DMS79 treated with DMSO at 0.1 percent for 48 hours (cell line): ENCODE measurements at regions not wholly inside any gene's neighbourhood (a gene's known extent, or its start where the extent isn't known, plus 50 kb on each side); places are given as distances from the start of the nearest gene placed in this dataset.
"Not testable (repeated sequence)": the region's sequence is repeated elsewhere in the genome, so short reads cannot be mapped to it uniquely, and the experiment has no call there.

Experiments used
- DNase-seq: peaks from one replicate; lab custom pipeline; 2025; lab: John Stamatoyannopoulos, UW

DNA sequence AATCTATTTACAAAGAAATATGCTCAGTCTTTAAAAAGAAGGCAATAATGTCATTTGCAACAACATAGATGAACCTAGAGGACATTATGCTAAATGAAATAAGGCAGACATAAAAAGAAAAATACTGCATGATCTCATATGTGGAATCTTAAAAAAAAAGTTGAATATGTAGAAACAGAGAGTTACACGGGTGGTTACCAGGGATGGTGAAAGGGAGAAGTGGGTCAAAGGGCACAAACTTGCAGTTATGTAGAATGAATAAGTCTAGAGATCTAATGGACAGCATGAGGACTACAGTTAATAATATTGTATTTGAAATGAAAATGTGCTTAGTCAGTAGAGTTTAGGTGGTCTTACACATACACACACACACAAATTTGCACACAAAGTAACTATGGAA is 88.2 kb upstream of the CCDC71L start:
- DNase-seq = no peak

DNA sequence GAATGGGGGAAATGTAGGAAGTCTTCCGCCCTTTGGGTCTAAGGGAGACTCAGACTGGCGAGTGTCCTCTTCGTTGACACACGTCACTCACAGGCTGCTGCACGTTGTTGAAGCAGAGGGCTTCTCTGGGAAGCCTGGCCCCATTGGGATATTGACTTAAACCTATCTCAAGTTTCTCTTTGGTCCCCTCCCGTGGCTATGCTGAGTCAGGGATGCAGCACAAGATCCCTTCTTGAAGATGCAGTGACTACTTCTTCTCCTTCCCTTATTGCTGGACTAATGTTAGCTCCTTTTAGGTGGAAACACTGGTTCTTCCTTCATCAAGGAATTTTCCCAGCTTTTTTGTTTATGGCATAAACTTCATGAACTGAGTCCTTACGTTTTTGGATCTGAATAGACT is 89.8 kb upstream of the CCDC71L start:
- DNase-seq = no peak

DNA sequence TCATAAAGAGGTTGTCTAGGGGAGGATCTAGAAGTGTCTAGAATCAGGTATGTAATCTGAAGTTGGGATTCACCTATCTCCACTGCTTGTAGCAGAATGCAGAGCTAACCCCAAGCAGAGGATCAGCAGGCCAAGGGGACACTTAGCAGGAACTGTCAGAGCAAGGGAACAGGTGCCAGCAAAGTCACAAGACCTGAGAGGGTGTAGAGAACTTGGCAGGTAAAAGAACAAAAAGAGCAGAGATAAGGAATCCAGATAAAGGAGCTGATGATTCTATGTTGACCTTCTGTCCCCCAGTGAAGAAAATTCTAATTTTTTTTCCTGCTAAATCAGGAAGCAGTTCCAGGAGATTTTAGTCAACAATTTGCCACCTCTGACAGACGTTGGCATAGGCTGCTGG is 91.4 kb upstream of the CCDC71L start:
- DNase-seq = no peak

DNA sequence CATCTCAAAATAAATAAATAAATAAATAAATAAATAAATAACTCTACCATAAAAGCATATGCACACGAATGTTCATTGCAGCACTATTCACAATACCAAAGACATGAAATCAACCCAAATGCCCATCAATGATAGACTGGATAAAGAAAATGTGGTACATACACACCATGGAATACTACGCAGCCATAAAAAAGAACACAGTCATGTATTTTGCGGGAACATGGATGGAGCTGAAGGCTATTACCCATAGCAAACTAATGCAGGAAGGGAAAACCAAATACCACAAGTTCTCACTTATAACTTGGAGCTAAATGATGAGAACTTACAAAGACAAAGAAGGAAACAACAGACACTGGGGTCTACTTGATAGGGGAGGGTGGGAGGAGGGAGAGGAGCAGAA is 94.1 kb upstream of the CCDC71L start:
- DNase-seq = not testable (repeated sequence)

DNA sequence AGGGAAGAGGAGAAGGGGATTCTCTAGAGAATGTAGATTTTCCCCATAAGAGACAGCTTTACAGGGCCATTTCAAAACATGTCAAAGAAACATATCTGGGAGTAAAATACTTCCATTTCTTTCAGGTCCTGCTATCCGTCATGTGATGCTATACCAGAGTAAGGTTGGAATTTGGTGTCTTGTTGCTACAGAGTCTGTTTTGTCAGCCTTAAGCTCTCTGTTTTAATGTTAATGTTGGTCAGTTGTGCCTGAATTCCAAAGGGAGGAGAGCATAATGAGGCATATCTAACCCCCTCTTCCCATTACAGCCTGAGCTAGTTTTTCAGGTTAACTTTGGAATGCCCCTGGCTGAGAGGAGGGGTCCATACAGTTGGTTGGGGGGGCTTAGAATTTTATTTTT is 94.7 kb upstream of the CCDC71L start:
- DNase-seq = no peak

DNA sequence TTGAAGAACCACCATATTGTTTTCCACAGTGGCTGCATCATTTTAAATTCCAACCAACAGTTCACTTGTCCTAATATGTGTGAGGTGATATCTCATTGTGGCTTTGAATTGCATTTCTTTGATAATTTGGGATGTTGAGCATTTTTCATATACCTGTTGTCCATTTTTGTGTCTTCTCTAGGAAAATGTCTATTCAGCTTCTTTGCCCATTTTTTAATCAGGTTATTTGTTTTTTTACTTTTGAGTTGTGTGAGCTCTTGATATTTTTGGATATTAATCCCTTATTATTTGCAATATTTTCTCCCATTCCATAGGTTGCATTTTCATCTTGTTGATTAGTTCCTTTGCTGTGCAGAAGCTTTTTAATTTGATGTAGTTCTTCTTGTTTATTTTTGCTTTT is 95.1 kb upstream of the CCDC71L start:
- DNase-seq = no peak

DNA sequence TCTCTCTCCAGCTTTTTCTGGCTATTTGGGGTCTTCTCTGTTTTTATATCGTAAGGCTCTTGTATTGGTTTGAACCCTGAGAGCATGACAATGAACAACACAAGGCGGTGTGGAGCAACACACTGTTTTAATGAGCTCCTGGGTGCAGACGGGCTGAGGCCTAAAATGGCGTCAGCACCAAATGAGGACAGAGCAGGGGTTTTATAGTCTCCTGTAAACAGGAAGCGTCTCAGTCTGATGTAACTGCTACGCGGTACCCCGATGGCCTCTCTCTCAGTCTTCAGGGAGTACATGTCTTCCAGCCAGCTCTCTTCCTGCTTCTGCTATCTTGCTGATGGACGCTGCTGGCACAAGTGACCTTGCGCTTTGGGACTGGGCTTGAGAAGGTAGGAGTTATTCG is 95.9 kb upstream of the CCDC71L start:
- no peak for DNase-seq

DNA sequence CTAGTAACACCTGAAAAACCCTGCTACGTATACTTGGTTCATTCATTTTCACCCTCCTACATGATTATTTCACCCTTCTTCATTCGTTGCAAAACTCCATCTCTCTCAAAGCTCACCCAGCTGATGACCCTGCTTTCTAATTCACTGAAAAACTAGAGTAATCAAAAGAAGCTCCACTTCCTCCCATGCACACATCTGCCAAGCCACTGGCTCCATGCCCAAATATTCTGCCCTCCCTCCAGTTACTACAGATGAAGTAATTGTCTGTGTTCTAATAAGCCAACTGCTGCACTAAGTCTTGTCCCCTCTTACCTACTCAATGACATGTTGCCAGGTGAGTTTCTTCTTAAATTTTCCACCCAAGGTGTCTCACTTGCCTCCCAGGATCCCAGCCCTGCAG is 96.9 kb upstream of the CCDC71L start:
- no peak for DNase-seq

DNA sequence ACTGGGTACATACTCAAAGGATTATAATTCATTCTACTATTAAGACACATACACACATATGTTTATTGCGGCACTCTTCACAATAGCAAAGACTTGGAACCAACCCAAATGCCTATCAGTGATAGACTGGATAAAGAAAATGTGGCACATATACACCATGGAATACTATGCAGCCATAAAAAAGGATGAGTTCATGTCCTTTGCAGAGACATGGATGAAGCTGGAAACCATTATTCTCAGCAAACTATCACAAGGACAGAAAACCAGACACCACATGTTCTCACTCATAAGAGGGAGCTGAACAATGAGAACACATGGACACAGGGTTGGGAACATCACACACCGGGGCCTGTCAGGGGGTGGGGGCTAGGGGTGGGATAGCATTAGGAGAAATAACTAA is 101.9 kb upstream of the CCDC71L start:
- DNase-seq = not testable (repeated sequence)

DNA sequence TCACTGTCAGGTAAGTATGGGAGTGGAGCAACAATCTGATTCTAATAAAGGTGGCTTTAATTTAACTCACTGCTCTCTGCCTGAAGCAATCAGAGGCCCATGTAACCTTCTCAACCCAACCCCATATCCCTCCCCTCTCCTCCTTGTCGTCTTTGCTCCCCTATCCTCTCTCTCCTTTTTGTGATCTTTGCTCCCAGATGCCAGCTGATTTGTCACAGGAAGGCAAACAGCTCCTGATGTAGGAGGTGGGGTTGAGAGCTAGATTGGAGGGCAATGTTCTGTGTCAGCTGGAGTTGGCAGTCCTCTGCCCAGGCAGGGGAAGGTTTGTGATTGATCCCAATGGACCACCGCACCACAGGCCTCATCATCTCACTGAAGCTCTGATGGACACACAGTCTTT is 101.4 kb upstream of the PIK3CG start:
- DNase-seq = no peak

DNA sequence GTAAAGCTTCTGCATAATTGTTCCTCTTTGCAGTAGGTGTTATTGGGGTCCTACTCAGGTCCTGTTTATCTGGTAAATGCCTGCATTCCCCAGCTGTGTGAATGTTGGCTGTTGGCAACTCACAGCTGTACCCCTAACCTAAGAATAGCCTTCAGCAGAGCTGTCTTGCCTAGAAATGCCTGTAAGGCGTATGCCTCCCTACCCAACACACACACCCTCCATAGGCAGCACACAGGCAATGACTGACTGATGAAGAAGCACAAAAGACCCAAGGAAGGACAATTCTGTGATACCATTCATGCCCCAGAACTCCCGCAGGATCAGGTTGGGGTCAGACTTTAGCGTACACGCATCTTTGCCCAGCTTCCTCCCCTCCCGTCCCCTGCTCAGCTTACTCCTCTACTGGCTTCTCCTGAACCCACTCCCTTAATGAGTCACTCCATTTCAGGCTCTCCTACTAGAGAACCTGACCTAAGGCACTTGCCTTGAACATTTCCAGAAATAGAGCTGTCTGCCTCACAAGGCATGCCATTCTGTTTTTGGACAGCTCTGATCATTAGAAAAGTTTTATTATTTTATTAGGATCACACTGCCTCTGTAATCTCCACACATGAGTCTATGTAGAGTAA is 99.2 kb upstream of the PIK3CG start:
- DNase-seq = no peak

DNA sequence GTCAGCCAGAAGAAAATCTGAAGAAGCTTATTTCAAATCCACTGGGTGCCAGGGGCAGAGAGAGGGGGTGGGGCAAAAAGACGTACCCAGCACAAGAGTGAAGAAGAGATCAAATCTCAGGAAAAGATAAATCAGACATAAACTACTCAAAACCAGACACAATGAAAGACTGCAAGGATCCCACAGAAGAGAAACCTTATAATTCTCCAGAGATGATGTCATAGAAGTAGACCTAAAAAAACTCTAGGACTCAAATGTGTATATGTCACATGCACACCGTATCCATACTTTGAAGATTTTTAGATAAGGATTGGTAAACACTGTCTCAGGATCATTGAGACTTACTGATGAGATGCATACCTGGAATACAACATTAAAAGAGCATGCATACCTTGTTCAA is 98.5 kb upstream of the PIK3CG start:
- DNase-seq = no peak

DNA sequence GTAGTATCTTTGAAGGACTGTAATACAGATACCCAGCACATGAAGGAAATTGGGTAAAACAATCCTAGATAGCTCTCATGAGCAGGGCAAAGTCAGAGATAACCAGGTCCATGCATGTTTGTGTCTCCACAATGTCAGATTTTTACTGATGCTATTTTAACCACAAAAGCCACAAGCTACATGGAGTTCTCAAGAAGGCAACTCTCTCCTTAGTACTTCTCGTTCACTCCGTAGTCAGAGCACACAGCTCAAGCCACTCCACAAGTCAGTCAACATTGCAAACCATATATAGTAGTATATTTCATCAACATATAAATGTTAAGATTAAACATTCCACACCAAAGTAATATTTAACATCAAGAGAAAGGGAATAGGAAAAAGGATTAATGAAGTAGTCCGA is 98.0 kb upstream of the PIK3CG start:
- DNase-seq = no peak

DNA sequence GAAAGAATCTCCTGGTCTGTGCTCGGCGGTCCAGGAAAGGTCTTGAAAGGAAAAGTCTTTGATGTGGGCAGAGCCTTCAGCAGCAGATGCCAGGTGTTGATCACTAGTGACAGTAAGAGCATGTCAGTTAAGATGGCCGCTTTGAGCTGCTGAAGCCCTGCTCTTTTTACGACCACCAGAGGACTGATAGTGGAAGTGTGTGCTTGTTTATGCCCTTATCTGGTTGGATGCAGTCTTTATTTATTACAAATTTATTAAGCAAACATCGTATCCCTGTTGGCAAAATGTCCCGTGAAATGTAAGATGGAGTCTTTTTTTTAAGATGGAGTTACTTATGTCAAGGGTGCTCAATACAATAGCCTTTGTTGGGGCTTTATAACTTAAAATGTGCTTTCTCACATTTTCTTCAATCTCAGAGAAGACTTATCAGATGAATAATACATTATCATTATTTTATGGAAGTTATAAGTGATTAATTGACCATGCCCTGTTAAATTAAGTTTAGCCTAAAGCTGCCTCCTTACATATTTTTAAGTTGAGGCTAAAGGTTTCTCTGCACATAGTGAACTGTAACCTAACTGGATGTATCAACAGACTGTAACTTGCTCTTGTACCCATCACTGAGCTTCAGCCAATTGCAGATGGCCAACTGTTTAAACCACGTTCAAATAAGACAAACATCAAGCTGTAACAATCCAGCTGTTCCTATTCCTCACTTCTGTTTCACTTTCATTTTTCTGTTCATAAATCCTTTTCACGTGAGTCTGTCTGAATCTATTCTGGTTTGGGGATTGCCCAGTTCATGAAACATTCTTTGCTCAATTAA is 97.4 kb upstream of the PIK3CG start:
- DNase-seq = no peak

DNA sequence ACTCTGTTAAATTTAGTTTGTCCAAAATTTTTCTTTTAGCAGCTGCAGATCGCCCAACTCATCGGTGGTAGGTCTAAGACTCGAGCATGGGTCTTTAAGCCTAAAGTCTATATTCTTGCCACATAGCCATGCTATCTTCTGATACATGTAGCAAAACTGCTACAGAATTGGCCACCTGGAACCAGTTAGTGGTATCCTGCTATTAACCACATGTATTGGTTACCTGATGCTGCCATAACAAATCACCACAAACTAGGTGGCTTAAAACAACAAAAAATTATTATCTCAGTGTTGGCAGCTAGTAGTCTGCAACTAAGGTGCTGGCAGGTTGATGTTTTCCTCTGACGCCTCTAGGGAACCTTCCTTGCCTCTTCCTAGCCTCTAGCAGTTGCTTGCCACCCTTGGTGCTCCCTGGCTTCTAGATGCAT is 96.7 kb upstream of the PIK3CG start:
- no peak for DNase-seq

DNA sequence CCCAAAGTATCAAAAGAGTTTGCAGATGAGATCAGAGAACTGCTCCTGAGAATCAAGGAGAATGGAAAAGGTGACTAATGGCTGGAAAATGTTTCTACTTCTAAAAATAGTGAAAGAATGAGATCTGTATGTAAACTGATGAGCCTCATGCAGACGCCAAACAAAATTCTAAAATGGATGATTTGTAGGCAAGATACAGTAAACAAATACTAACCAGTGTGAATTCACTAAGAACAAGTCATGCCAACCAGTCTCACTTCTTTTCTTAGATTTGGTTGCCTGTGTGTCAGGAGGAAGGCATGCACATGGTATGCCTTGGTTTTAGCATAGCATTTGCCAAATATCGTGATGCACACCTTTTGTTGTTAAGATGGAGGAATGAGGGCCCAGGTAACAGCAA is 94.9 kb upstream of the PIK3CG start:
- DNase-seq = no peak

DNA sequence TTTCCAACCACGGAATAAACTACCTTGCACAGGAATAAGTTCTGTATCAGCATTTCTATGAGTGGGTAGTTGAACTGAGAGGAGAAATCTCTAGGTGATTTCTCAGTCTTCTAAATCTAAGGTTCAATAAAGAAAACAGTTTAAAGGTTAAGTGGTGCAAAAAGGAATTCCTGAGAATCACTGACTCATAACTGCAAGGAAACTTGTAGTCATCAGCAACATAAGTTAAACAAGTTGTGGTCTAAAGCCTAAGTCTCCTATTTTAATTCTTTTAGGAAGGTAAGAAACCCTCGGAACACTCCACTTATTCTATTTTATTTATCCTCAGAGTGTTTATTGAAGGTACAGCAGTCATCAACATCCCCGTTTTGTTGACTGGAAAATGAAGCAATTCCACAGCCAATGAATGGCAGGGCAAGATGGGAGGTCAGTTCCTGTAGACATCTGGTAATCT is 92.4 kb upstream of the PIK3CG start:
- no peak for DNase-seq

DNA sequence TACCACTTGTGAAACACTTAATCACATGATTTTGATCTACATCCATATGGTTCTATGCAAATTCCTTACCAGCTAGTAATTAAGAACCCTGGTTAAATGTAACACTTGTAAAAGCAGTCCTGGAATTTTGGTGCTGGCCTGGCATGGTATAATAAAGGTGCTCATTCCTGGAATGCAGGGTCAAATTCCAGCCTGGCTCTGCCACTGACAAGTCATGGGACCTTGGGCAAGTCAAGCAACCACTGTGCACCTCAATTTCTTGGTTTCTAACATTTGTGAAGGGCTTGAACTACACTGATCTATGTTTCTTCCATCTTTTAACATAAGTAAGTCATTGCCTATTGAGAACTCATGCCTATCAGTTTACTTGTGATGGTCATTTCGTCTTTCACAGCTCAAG is 91.9 kb upstream of the PIK3CG start:
- no peak for DNase-seq

DNA sequence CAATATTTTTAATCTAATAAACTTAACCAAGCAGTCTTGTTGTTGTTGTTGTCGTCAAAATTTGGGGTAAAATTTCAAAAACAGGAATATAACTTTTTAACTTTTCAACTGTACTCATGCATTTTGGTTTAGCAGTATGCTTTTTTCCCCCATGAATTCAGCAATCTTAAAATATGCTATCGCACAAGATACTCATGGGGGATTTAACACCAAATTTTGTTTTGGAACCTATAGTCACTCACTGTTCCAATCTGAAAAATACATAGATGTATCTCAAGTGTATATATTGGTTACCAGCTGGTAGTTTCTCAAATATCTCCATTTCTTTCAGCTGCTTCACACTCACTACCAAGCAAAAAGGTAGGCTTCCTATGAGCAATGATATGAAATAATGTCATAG is 91.4 kb upstream of the PIK3CG start:
- no peak for DNase-seq

DNA sequence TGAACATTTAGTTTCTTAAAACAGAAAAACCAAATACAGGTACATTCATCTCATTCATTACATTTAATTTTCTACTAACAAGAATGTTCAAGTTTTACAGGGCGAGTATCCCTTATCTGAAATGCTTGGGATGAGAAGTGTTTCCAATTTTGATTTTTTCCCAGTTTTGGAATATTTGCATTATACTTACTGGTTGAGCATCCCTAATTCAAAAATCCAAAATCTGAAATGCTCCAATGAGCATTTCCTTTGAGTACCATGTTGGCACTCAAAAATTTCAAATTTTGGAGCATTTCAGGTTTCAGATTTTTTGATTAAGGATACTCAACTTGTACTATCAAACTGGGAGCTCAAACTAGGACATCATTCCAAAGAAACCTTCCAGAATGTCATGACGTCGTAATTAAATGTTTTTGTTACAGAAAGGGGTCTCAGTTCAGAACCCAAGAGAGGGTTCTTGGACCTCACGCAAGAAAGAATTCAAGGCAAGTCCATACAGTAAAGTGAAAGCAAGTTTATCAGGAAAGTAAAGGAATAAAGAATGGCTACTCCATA is 90.8 kb upstream of the PIK3CG start:
- no peak for DNase-seq

DNA sequence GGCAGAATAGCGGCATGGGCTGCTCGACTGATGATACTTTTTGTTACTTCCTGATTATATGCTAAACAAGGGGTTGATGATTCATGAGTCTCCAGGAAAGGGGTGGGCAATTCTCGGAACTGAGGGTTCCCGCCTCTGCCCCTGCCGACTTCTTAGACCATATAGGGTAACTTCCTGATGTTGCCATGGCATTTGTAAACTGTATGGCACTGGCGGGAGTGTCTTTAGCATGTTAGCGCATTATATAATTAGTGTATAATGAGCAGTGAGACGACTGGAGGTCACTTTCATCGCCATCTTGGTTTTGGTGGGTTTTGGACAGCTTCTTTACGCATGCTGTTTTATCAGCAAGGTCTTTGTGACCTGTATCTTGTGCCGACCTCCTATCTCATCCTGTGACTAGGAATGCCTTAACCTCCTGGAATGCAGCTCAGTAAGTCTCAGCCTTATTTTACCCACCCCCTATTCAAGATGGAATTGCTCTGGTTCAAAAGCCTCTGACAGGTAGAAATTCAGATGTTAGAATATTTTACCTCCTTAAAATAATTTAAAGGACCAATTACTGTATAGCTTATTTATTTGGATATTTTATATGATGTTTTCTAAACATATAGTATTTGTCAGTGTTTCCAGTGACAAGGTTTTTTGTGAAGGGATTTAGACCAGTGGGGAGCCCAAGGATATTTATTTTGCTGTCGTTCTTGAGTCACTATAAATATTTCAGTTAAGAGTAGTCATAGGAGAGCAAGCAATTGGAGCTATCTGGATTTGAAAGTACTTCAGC is 90.1 kb upstream of the PIK3CG start:
- DNase-seq = no peak

DNA sequence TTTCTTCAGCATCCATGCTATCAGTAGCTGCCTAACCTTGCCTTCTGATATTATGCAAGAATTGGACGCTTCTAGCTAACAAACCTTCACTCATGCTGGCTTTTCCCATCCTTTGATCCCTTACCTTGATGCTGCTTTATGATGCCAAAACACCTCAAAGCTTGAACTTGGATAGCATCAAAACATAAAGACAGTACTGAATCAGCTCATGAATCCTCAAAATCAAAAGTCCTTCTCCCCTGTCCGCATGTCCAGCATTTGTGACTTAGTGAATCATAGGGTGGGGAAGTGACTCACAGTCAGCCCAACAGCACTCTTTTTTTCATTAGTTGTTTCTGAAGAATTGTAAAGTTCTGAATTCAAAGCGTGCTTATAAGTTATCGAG is 89.5 kb upstream of the PIK3CG start:
- DNase-seq = no peak
